Neural progenitor cell (in vitro differentiated cells): ENCODE measurements at regions not wholly inside any gene's neighbourhood (a gene's known extent, or its start where the extent isn't known, plus 50 kb on each side); places are given as distances from the start of the nearest gene placed in this dataset.

Experiments used
- DNase-seq: peaks from one replicate; pipeline ENCODE4 v3.0.0-alpha.2; 2016; ENCODE audit warnings: low spot score
- H2AFZ ChIP-seq: fragments of 200-600 bp; sonication (generic); replicated peaks from 2 replicates; pipeline ENCODE4 v1.6.1; 2016; ENCODE audit warnings: antibody characterized with exemption
- H3F3A ChIP-seq: fragments of 200-600 bp; sonication (generic); 2 replicates; pipeline ENCODE4 v1.6.1; 2016; ENCODE audit warnings: antibody characterized with exemption, low read depth
- H3K27ac ChIP-seq: fragments of 200-600 bp; sonication (generic); 2 replicates; pipeline ENCODE4 v1.5.1; 2016; ENCODE audit warnings: mild to moderate bottlenecking
- H3K27me3 ChIP-seq: fragments of 200-600 bp; sonication (generic); 2 replicates; pipeline ENCODE4 v1.6.1; 2016; ENCODE audit warnings: mild to moderate bottlenecking, moderate library complexity
- H3K36me3 ChIP-seq: fragments of 200-600 bp; sonication (generic); 2 replicates; pipeline ENCODE4 v1.5.1; 2016
- H3K4me1 ChIP-seq: fragments of 200-600 bp; sonication (generic); 2 replicates; pipeline ENCODE4 v1.6.1; 2016; ENCODE audit warnings: mixed run types
- H3K4me2 ChIP-seq: fragments of 200-600 bp; sonication (generic); 2 replicates; pipeline ENCODE4 v1.6.1; 2016
- H3K4me3 ChIP-seq: fragments of 200-600 bp; sonication (generic); 2 replicates; pipeline ENCODE4 v1.5.1; 2016
- H3K79me2 ChIP-seq: fragments of 200-600 bp; sonication (generic); 2 replicates; pipeline ENCODE4 v1.6.1; 2016; ENCODE audit warnings: low read depth
- H3K9ac ChIP-seq: fragments of 200-600 bp; sonication (generic); 2 replicates; pipeline ENCODE4 v1.6.1; 2016
- H3K9me3 ChIP-seq: fragments of 200-600 bp; sonication (generic); 2 replicates; pipeline ENCODE4 v1.5.1; 2016; ENCODE audit warnings: low read depth
- H4K20me1 ChIP-seq: fragments of 200-600 bp; sonication (generic); 2 replicates; pipeline ENCODE4 v1.6.1; 2016; ENCODE audit warnings: low read depth
- H3K27ac Mint-ChIP-seq: 3 replicates; pipeline ENCODE4 v1.8.0; 2021; ENCODE audit warnings: mixed read lengths
- H3K27me3 Mint-ChIP-seq: 2 replicates; pipeline ENCODE4 v1.8.0; 2022; ENCODE audit warnings: low read depth, mild to moderate bottlenecking, inconsistent platforms, moderate library complexity, mixed read lengths; ENCODE audit not compliant: insufficient read depth
- H3K36me3 Mint-ChIP-seq: 3 replicates; pipeline ENCODE4 v1.8.0; 2021; ENCODE audit warnings: mixed read lengths
- H3K4me1 Mint-ChIP-seq: 3 replicates; pipeline ENCODE4 v1.8.0; 2021; ENCODE audit warnings: mixed read lengths
- H3K4me3 Mint-ChIP-seq: 3 replicates; pipeline ENCODE4 v1.8.0; 2021; ENCODE audit warnings: mild to moderate bottlenecking, moderate library complexity, mixed read lengths
- H3K9me3 Mint-ChIP-seq: 3 replicates; pipeline ENCODE4 v1.8.0; 2020; ENCODE audit warnings: mixed read lengths
- CTCF ChIP-seq: fragments of 200-600 bp; sonication (generic); IDR thresholded peaks from 2 replicates; pipeline ENCODE4 v1.5.1; 2017; ENCODE audit warnings: antibody characterized with exemption, mild to moderate bottlenecking
- EZH2 ChIP-seq: fragments of 200-600 bp; sonication (generic); IDR thresholded peaks from 2 replicates; pipeline ENCODE4 v1.6.1; 2017; ENCODE audit warnings: antibody characterized with exemption, mild to moderate bottlenecking, moderate library complexity
- EZH2phosphoT487 ChIP-seq: fragments of 200-600 bp; sonication (generic); IDR thresholded peaks from 2 replicates; pipeline ENCODE4 v1.6.1; 2017; ENCODE audit warnings: antibody characterized with exemption

- Mint-ChIP-seq H3K4me1 (peaks cover 3% of the 10 kb centered on the region), H3K27ac (no peak overlapping the region), H3K27me3 (no peaks in the 10 kb centered on the region), H3K4me3 (no peak overlapping the region), H3K9me3 (peaks cover 6% of the 10 kb centered on the region), H3K36me3 (no peaks in the 10 kb centered on the region)
- Histone ChIP-seq H3K36me3 (no peaks in the 10 kb centered on the region), H3K27me3 (no peaks in the 10 kb centered on the region), H2AFZ (no peak overlapping the region), H3K9ac (no peak overlapping the region), H3K27ac (no peak overlapping the region), H3F3A (peaks cover 12% of the 10 kb centered on the region), H3K4me2 (no peak overlapping the region), H3K9me3 (no peaks in the 10 kb centered on the region), H4K20me1 (no peaks in the 10 kb centered on the region), H3K4me1 (peaks cover 11% of the 10 kb centered on the region), H3K79me2 (no peaks in the 10 kb centered on the region), H3K4me3 (no peak overlapping the region)
- no peak for DNase-seq
- TF ChIP-seq CTCF (no peak), EZH2phosphoT487 (no peak), EZH2 (no peak)
These were observed 245.0 kb downstream of the ATP23 start for GRCh38 chr12:58186401-58186800.

GRCh38 chr12:58186914-58187313 is 245.5 kb downstream of the ATP23 start:
- Histone ChIP-seq H2AFZ (no peak overlapping the region), H4K20me1 (no peaks in the 10 kb centered on the region), H3K4me1 (peaks cover 11% of the 10 kb centered on the region), H3K9me3 (no peaks in the 10 kb centered on the region), H3K4me2 (no peak overlapping the region), H3K27me3 (no peaks in the 10 kb centered on the region), H3K36me3 (no peaks in the 10 kb centered on the region), H3K27ac (no peak overlapping the region), H3F3A (peaks cover 12% of the 10 kb centered on the region), H3K4me3 (no peak overlapping the region), H3K79me2 (no peaks in the 10 kb centered on the region), H3K9ac (no peak overlapping the region)
- Mint-ChIP-seq H3K4me3 (no peak overlapping the region), H3K4me1 (peaks cover 3% of the 10 kb centered on the region), H3K36me3 (no peaks in the 10 kb centered on the region), H3K9me3 (peaks cover 6% of the 10 kb centered on the region), H3K27me3 (no peaks in the 10 kb centered on the region), H3K27ac (no peak overlapping the region)
- TF ChIP-seq EZH2phosphoT487 = no peak
- TF ChIP-seq EZH2 = no peak
- no peak for TF ChIP-seq CTCF
- DNase-seq = no peak

- Histone ChIP-seq H2AFZ (no peak overlapping the region), H3K36me3 (no peaks in the 10 kb centered on the region), H3F3A (peaks cover 12% of the 10 kb centered on the region), H3K4me3 (no peak overlapping the region), H4K20me1 (no peaks in the 10 kb centered on the region), H3K79me2 (no peaks in the 10 kb centered on the region), H3K27ac (no peak overlapping the region), H3K9me3 (no peaks in the 10 kb centered on the region), H3K27me3 (no peaks in the 10 kb centered on the region), H3K9ac (no peak overlapping the region), H3K4me1 (peaks cover 11% of the 10 kb centered on the region), H3K4me2 (no peak overlapping the region)
- DNase-seq = no peak
- H3K9me3 Mint-ChIP-seq = peaks cover 11% of the 10 kb centered on the region
- H3K4me3 Mint-ChIP-seq = no peak overlapping the region
- no peak for TF ChIP-seq EZH2phosphoT487
- TF ChIP-seq CTCF = no peak
- TF ChIP-seq EZH2 = no peak
- peaks cover 3% of the 10 kb centered on the region for H3K4me1 Mint-ChIP-seq
- no peak overlapping the region for H3K27ac Mint-ChIP-seq
- no peaks in the 10 kb centered on the region for H3K27me3 Mint-ChIP-seq
- H3K36me3 Mint-ChIP-seq = no peaks in the 10 kb centered on the region
These were observed 247.7 kb downstream of the ATP23 start for GRCh38 chr12:58189030-58189429.
